ENCODE measurements at regions not wholly inside any gene's neighbourhood (a gene's known extent, or its start where the extent isn't known, plus 50 kb on each side); places are given as distances from the start of the nearest gene placed in this dataset.

DNA sequence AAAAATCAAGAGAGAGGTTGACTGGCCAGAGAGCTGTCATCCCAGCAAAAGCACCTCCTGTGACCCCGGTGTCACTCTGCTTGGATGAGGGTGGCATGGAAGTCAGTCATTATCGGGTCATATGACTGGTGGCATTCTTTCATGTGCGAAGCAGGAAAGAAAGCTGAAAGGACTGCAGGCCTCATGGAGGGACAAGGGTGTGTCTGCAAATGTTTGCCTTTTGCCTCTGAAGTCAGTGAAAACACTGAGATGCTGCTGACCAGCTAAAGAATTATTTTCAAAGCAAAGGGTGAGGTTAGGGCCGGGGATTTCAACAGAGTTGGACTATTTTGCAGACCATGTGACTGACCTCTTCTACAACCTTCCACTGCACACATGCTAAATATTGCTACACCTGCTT, 298.3 kb downstream of the CSNK1G3 start:
- ATAC-seq, result no peak
- H3K4me3 Mint-ChIP-seq, result no peak overlapping the region
- H3K27ac Mint-ChIP-seq, result no peak overlapping the region
- H3K4me1 Mint-ChIP-seq, result no peaks in the 10 kb centered on the region
- H3K36me3 Mint-ChIP-seq (ENCODE audit: low read depth), result no peaks in the 10 kb centered on the region
- no peak for DNase-seq
- H3K9me3 Mint-ChIP-seq, result no peaks in the 10 kb centered on the region
- no peaks in the 10 kb centered on the region for H3K27me3 Mint-ChIP-seq

DNA sequence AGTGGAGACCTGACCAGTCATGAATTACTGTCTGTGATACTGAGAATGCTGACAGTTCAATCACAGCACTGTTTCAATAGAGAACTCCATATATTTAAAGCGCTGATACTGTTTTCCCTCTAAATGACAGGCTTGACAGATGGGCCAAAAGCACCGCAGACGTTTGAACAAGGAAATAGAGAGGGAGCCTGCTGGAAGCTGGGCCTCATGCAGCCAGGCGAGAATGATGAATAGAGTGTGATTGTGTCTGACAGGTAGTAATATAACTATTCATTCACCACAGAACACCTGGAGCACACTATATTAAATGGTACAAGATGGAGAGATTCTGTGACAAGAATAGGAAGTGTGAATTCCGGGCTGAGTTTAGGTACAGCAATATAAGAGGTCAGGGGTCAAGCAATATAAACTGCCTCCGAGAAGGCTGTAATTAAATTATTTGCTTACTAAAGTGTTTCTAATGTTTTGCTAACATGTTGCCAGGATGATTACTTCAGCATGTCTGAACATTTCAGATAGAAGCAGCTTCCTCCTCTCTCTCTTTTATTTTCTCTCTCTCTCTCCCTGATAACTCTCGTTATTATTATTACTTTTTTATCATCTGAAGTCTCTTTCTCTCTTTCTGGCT, 297.7 kb downstream of the CSNK1G3 start:
- H3K36me3 Mint-ChIP-seq (ENCODE audit: low read depth), result no peaks in the 10 kb centered on the region
- H3K4me1 Mint-ChIP-seq, result no peaks in the 10 kb centered on the region
- H3K27ac Mint-ChIP-seq, result no peak overlapping the region
- no peaks in the 10 kb centered on the region for H3K27me3 Mint-ChIP-seq
- ATAC-seq (no peak), DNase-seq (no peak)
- no peaks in the 10 kb centered on the region for H3K9me3 Mint-ChIP-seq
- no peak overlapping the region for H3K4me3 Mint-ChIP-seq

DNA sequence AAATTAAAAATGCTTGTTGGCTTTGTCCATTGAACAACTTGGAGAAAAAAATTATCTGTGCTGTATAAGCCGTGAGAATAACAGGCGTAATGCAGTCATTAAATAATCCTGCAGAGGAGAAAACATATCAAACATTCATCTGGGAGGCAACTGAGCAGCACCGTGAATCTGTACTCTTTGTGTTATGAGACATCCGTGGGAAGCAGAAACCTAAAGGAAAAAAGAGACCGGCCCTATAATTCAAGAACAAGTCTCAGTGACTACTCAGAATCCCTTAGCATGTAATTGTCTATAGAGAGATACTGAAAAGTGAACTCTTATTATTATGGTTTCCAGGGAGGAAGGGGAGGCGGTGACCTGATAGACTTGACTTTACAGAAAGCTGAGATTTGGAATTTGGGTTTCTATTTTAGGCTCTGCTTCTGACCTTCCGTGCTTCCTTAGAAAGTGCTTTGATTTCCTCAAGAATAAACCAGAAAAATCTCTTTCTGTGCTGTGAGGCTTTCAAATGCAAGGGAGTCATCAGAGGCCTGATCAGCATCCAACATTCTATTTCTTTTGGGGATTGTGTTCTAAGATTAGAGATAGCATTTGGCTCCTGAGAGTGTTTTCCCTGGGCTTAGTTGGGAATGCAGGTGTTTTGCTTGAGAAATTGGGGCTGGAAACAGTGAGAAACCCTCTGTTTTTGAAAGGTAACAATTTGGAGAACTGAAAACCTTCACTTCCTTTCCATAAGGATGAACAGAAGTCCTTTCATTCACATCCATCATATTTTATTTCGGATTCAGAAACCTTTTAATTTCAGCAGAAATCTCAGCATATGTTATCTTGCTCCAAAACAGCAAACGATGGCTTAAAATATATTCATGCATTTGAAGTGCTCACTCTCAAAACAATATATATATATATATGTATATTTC, 296.7 kb downstream of the CSNK1G3 start:
- ATAC-seq (no peak), DNase-seq (no peak)
- Mint-ChIP-seq H3K9me3 (no peaks in the 10 kb centered on the region), H3K4me3 (no peak overlapping the region), H3K27ac (no peak overlapping the region), H3K4me1 (no peaks in the 10 kb centered on the region), H3K27me3 (no peaks in the 10 kb centered on the region), H3K36me3 (ENCODE audit: low read depth) (no peaks in the 10 kb centered on the region)

DNA sequence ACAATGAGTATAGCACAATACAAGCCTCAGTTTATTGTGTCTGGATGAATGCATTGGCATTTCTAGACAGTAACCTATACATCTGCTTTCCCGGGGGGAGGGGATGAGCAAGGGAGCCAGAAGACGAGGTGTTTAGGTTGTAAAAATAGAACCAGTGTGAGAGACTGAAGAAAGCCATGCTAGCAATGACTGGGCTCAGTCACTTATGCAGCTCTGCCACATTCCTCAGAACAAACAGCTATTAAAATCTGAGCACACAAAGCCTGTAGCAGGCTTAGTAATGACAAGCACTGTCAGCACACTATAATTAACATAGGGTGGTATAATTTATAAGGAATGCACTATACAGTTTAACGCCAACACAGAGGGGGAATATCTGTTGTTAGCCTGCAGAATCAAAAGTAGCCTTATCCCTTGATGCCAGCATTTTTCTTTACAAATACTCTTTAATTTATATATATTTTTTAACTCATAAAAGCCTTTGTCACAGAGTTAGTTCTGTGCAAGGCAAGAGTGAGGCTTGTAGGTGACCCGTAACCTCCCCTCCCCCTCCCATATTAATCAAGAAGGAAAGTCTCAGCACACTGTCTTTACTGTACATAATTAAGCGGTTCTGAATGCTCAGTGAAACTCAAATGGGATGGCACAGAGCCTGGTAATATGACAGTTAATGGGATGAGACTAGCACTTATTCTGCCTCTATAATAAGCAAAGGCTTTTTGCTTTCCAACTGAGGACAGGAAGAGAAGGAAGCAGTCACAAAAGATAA, 295.4 kb downstream of the CSNK1G3 start:
- no peaks in the 10 kb centered on the region for H3K27me3 Mint-ChIP-seq
- H3K4me3 Mint-ChIP-seq, result no peak overlapping the region
- no peaks in the 10 kb centered on the region for H3K4me1 Mint-ChIP-seq
- no peaks in the 10 kb centered on the region for H3K9me3 Mint-ChIP-seq
- H3K27ac Mint-ChIP-seq, result no peak overlapping the region
- no peaks in the 10 kb centered on the region for H3K36me3 Mint-ChIP-seq (ENCODE audit: low read depth)
- DNase-seq (no peak), ATAC-seq (no peak)

DNA sequence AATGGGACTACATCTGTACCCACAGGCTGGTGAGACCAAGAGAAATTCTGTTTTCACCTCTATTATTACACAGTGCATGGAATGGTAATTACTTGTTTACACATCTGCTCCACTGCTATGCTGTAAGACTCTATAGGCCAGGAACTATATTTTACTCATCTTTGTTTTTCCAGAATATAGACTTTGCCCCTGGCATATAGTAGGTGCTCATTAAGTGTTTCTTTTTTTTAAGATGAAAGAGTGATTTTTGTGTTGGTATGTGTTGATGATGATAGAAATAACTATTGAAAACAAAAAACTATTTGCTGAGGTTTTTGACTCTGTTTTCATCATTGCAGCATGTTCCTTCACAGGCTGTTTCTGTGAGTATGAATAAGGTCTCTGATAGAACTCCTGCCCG, 294.7 kb downstream of the CSNK1G3 start:
- H3K27me3 Mint-ChIP-seq, result no peaks in the 10 kb centered on the region
- H3K36me3 Mint-ChIP-seq (ENCODE audit: low read depth), result no peaks in the 10 kb centered on the region
- H3K4me3 Mint-ChIP-seq, result no peak overlapping the region
- DNase-seq, result no peak
- H3K9me3 Mint-ChIP-seq, result no peaks in the 10 kb centered on the region
- no peak overlapping the region for H3K27ac Mint-ChIP-seq
- no peak for ATAC-seq
- H3K4me1 Mint-ChIP-seq, result no peaks in the 10 kb centered on the region

DNA sequence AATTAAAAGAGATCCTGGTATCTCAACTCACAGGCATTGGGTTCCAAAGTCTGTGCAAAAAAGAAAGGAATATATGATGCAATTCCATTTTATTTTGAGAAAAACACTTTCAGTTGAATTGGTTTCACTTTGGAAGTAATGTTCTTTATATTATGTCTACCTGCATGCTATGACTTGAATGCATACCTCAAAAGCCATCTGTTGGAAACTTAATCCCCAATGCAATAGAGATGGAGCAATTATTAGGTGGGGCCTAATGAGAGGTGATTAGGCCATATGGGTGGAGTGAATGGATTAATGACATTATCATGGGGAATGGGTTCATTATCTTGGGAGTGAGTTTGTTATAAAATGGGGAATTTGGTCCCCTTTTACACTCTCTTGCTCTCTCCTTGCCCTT, 293.3 kb downstream of the CSNK1G3 start:
- no peak for ATAC-seq
- Mint-ChIP-seq H3K4me1 (no peaks in the 10 kb centered on the region), H3K4me3 (no peak overlapping the region), H3K27ac (peak overlapping the region; percentile 34), H3K36me3 (ENCODE audit: low read depth) (no peaks in the 10 kb centered on the region), H3K27me3 (no peaks in the 10 kb centered on the region), H3K9me3 (no peaks in the 10 kb centered on the region)
- no peak for DNase-seq

DNA sequence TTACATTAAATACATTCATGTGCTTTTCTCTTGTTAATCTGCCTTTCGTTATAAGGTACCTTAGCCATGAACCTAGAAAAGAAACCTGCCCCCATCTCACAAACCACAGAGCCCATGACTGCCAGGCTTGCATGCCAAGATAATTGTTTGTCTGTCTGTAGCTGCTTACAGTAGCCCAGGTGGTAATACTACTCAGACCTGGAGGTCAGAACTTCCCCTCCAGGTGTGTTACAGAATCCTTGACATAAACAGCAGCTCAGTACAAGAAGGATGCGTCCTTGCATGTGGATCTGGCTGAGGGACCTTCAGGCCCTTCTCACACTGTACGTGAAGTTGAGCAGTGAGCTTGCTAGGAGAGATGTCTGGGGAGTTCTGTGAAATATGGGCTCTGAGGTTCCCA, 291.4 kb downstream of the CSNK1G3 start:
- no peaks in the 10 kb centered on the region for H3K36me3 Mint-ChIP-seq (ENCODE audit: low read depth)
- H3K4me1 Mint-ChIP-seq, result no peaks in the 10 kb centered on the region
- H3K4me3 Mint-ChIP-seq, result no peak overlapping the region
- ATAC-seq (no peak), DNase-seq (no peak)
- H3K9me3 Mint-ChIP-seq, result no peaks in the 10 kb centered on the region
- no peak overlapping the region for H3K27ac Mint-ChIP-seq
- no peaks in the 10 kb centered on the region for H3K27me3 Mint-ChIP-seq

DNA sequence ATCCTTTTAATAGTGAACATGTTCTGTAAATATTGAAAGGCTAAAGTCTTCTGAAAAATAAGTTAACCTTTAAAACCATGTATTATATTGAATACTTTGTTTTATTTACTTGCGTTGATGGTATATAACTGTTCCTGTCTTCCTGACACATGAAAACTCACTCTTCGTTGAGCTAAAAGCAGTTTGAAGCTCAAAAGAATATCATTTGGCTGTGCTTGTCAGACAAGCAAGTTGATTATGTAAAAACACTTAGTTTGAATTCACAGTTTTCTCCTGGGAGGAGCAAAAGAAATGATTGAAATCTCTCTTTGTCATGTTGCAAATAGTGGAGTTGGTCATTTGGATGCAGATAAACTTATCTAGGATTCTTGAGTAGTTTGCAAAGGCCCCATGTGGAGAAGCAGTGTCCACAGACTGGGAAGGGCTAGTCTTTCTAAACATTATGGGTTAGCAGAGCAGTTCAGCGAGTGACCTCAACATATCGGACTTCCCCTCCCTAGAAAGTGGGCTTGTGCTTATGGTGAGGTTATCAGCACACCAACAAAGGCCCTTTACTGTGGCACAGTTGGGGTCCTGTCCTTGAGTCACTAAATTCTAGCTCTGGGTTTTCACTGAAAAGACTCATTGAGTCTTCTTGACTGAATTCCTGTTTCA, 290.4 kb downstream of the CSNK1G3 start:
- no peaks in the 10 kb centered on the region for H3K27me3 Mint-ChIP-seq

DNA sequence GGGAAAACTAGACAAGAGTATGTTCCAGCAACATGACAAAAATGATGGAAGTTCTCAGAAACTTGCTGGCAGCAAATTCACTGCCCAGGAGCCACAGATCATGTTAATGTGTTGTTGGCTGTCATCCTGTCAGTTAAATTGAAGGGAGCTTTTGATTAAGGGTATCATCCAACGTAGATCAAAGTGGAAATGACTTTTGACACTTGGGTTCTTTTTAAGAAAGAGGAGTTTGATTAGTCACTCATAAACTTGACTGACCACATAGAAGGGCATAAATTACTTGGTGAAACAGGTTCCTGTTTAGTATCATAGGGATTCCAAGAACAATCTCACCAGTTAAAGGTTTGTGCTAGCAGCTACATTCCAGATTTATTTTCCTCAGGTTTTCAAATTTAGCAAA, 288.7 kb downstream of the CSNK1G3 start:
- H3K36me3 Mint-ChIP-seq (ENCODE audit: low read depth), result no peaks in the 10 kb centered on the region
- no peak overlapping the region for H3K27ac Mint-ChIP-seq
- no peak overlapping the region for H3K4me3 Mint-ChIP-seq
- DNase-seq (no peak), ATAC-seq (no peak)
- no peaks in the 10 kb centered on the region for H3K4me1 Mint-ChIP-seq
- peaks cover 7% of the 10 kb centered on the region for H3K9me3 Mint-ChIP-seq
- H3K27me3 Mint-ChIP-seq, result no peaks in the 10 kb centered on the region

More for the DNA sequence above, 290.4 kb downstream of the CSNK1G3 start:
- H3K27ac Mint-ChIP-seq, result no peak overlapping the region
- H3K36me3 Mint-ChIP-seq (ENCODE audit: low read depth), result no peaks in the 10 kb centered on the region
- no peak overlapping the region for H3K4me3 Mint-ChIP-seq
- H3K9me3 Mint-ChIP-seq, result no peaks in the 10 kb centered on the region
- DNase-seq (no peak), ATAC-seq (no peak)
- H3K4me1 Mint-ChIP-seq, result no peaks in the 10 kb centered on the region

DNA sequence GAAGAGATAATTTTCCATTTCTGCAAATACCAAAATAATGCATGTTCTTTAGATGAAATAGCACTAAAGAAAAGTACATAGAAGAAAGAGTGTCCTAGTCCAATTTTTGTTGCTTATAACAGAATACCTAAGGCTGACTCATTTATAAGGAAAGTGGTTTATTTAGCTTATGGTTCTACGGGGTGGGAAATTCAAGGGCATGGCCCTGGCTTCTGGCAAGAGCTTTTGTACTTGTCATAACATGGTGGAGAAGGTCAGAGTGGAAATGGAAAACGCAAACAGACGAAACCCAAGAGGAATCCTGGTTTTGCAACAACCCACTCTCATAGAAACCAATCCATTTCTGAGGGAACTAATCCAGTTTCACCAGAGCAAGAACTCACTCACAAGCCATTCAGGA, 283.7 kb downstream of the CSNK1G3 start:
- H3K4me3 Mint-ChIP-seq, result no peak overlapping the region
- no peak for ATAC-seq
- H3K4me1 Mint-ChIP-seq, result no peaks in the 10 kb centered on the region
- no peaks in the 10 kb centered on the region for H3K36me3 Mint-ChIP-seq (ENCODE audit: low read depth)
- H3K9me3 Mint-ChIP-seq, result peaks cover 14% of the 10 kb centered on the region
- no peaks in the 10 kb centered on the region for H3K27me3 Mint-ChIP-seq
- H3K27ac Mint-ChIP-seq, result no peak overlapping the region
- no peak for DNase-seq

DNA sequence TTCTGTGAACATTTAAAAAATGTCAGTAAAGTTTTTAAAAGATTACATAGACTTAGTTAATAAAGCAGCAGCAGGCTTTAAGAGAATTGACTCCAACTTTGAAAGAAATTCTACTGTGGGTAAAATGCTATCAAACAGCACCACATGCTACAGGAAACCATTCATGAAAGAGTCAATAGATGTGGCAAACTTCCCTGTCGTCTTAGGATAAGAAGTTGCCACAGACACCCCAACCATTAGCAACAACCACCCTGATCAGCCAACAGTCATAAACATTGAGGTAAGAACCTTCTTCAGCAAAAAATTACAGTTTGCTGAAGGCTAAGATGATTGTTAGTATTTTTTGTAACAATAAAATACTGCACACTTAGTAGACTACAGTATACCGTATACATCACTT, 278.2 kb downstream of the CSNK1G3 start:
- no peak overlapping the region for H3K27ac Mint-ChIP-seq
- no peaks in the 10 kb centered on the region for H3K36me3 Mint-ChIP-seq (ENCODE audit: low read depth)
- ATAC-seq, result no peak
- no peaks in the 10 kb centered on the region for H3K27me3 Mint-ChIP-seq
- no peaks in the 10 kb centered on the region for H3K4me1 Mint-ChIP-seq
- DNase-seq, result no peak
- H3K4me3 Mint-ChIP-seq, result no peak overlapping the region
- peaks cover 15% of the 10 kb centered on the region for H3K9me3 Mint-ChIP-seq

DNA sequence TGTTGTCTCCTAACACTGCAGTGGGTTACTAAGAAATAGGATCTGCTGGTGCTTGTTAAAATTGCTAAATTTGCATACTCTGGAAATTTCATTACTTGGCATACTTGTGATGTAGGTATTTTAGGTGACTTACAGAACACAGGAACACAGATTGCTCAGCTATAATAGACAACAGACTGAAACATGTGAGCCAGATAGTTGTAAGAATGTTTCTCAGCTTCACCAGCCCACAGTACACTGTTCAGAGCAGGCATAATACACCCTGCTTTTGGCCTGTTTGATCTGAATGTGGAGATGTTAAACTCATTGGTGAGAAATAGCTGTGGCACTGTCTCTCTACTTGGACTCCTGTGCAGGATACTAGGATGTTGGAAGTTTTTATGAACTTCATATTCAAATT, 275.7 kb downstream of the CSNK1G3 start:
- Mint-ChIP-seq H3K27ac (no peak overlapping the region), H3K27me3 (no peaks in the 10 kb centered on the region), H3K4me3 (no peak overlapping the region), H3K9me3 (peaks cover 11% of the 10 kb centered on the region), H3K4me1 (no peaks in the 10 kb centered on the region), H3K36me3 (ENCODE audit: low read depth) (no peaks in the 10 kb centered on the region)
- ATAC-seq, result no peak
- no peak for DNase-seq

DNA sequence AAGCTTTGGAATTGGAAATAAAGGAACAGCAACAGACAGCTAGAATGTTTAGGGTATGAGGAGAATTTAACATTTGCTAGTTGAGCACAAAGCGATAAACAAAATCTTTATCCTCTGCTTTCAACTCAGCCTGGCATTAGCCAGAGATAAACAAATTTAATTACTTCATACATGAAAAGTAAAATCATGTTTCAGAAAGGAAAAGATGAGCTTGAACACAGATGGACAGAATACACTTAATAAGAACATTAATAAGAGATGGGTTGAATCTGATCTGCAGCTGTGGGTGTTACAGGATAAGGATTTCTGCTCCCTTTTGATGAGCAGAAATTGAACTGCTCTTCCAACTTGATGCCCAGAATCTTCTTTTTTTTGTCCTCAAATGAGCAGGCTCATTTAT, 275.2 kb downstream of the CSNK1G3 start:
- Mint-ChIP-seq H3K4me1 (no peaks in the 10 kb centered on the region), H3K4me3 (no peak overlapping the region), H3K36me3 (ENCODE audit: low read depth) (no peaks in the 10 kb centered on the region), H3K27ac (no peak overlapping the region), H3K27me3 (no peaks in the 10 kb centered on the region), H3K9me3 (peaks cover 11% of the 10 kb centered on the region)
- no peak for DNase-seq
- no peak for ATAC-seq

DNA sequence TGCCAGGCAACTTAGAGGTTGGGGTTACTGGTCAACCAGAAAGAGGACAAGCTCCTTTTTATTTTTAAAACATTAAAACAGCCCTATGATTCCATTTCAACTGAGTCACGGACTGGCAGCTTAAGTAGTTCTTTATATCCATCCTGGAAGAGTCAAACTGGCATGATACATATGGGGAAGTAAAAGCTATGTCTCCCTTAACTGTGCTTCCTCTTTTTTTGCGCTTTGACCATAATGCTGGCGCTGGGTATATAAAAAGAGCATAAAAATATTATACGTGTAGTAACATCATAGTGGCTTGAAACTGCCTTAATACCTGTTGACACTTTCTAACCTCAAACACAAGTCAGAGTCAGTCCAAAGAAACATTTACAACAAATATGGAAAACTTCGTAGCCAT, 274.4 kb downstream of the CSNK1G3 start:
- DNase-seq (no peak), ATAC-seq (no peak)
- no peaks in the 10 kb centered on the region for H3K36me3 Mint-ChIP-seq (ENCODE audit: low read depth)
- peaks cover 11% of the 10 kb centered on the region for H3K9me3 Mint-ChIP-seq
- no peak overlapping the region for H3K4me3 Mint-ChIP-seq
- H3K27ac Mint-ChIP-seq, result no peak overlapping the region
- H3K4me1 Mint-ChIP-seq, result no peaks in the 10 kb centered on the region
- no peaks in the 10 kb centered on the region for H3K27me3 Mint-ChIP-seq
